Sigmoid colon (tissue), 6 donors: ENCODE measurements at regions not wholly inside any gene's neighbourhood (a gene's known extent, or its start where the extent isn't known, plus 50 kb on each side); places are given as distances from the start of the nearest gene placed in this dataset.

Experiments
- DNase-seq: peaks from one replicate; pipeline ENCODE4 v3.0.0-alpha.2; 2019
- H3K27ac ChIP-seq, 4 donors: fragments of 200-600 bp; sonication (generic); one replicate each; pipeline ENCODE4 v1.5.1; 2016 to 2019; ENCODE audit warnings: mild to moderate bottlenecking in 1 of 4
- H3K27me3 ChIP-seq, 3 donors: fragments of 200-600 bp; sonication (generic); one replicate each; pipeline ENCODE4 v1.5.1; 2019; ENCODE audit warnings: mild to moderate bottlenecking in 1 of 3
- H3K36me3 ChIP-seq, 4 donors: fragments of 200-600 bp; sonication (generic); one replicate each; pipeline ENCODE4 v1.5.1; 2016 to 2019
- H3K4me1 ChIP-seq, 4 donors: fragments of 200-600 bp; sonication (generic); one replicate each; pipeline ENCODE4 v1.5.1; 2017 to 2019
- H3K4me3 ChIP-seq, 4 donors: fragments of 200-600 bp; sonication (generic); one replicate each; pipeline ENCODE4 v1.5.1; 2017 to 2019; ENCODE audit warnings: mild to moderate bottlenecking in 2 of 4, moderate library complexity in 1 of 4
- H3K9me3 ChIP-seq, 4 donors: fragments of 200-600 bp in 3 of 4; sonication (generic) in 3 of 4; one replicate each; pipeline versions ENCODE4 v1.5.1 to v1.6.1; 2013 to 2019
- EP300 ChIP-seq, 4 donors: sonication (generic); formaldehyde crosslinking; IDR thresholded peaks; one replicate each; pipeline ENCODE4 v1.6.1; 2017; ENCODE audit warnings: antibody characterized with exemption in 4 of 4
- POLR2A ChIP-seq, 2 donors: fragments of 450-650 bp; IDR thresholded peaks; one replicate each; pipeline ENCODE4 v1.6.1; 2016; ENCODE audit warnings: antibody characterized with exemption in 2 of 2, mild to moderate bottlenecking in 2 of 2, moderate library complexity in 2 of 2
- POLR2AphosphoS5 ChIP-seq, 4 donors: sonication (generic); formaldehyde crosslinking; IDR thresholded peaks; one replicate each; pipeline ENCODE4 v1.6.1; 2017; ENCODE audit warnings: antibody characterized with exemption in 4 of 4
- WGBS, 2 donors: extraction: QIAGEN DNeasy Blood & Tissue Kit; methylation state at CpG; one replicate each; pipeline ENCODE4 v1.1.7; 2013; 5-methylcytosine and 5-hydroxymethylcytosine counted together
- intact Hi-C: fragments of 100-400 bp; cut with DNase I; formaldehyde crosslinking; loops from one replicate; pipeline ENCODE4 v1.15.1; 2023
- TF ChIP-seq, protein P1 (sequence below), 4 experiments: fragments of 450-650 bp in 3 of 4; fragments of 200-600 bp in 1 of 4; IDR thresholded peaks; one replicate each; pipeline ENCODE4 v1.5.1; 2016 to 2019; ENCODE audit warnings: antibody characterized with exemption in 4 of 4, mild to moderate bottlenecking in 3 of 4, moderate library complexity in 2 of 4
- donor health status: healthy with polysubstance abuse.
- donor health status: healthy.

GRCh38 chr5:167638816-167639215 is 652.6 kb upstream of the WWC1 start:
- no peak for DNase-seq
- intact Hi-C loops: no loop called here
- H3K4me3 ChIP-seq: no peak overlapping the region
- TF ChIP-seq POLR2AphosphoS5 (IDR thresholded peaks at IDR 0.05) (no peak), POLR2A (IDR thresholded peaks at IDR 0.05) (no peak), EP300 (IDR thresholded peaks at IDR 0.05) (no peak)
- TF ChIP-seq, protein P1, sequence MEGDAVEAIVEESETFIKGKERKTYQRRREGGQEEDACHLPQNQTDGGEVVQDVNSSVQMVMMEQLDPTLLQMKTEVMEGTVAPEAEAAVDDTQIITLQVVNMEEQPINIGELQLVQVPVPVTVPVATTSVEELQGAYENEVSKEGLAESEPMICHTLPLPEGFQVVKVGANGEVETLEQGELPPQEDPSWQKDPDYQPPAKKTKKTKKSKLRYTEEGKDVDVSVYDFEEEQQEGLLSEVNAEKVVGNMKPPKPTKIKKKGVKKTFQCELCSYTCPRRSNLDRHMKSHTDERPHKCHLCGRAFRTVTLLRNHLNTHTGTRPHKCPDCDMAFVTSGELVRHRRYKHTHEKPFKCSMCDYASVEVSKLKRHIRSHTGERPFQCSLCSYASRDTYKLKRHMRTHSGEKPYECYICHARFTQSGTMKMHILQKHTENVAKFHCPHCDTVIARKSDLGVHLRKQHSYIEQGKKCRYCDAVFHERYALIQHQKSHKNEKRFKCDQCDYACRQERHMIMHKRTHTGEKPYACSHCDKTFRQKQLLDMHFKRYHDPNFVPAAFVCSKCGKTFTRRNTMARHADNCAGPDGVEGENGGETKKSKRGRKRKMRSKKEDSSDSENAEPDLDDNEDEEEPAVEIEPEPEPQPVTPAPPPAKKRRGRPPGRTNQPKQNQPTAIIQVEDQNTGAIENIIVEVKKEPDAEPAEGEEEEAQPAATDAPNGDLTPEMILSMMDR (IDR thresholded peaks at IDR 0.05): no peak
- H3K27me3 ChIP-seq: no peaks in the 10 kb centered on the region
- no peaks in the 10 kb centered on the region for H3K4me1 ChIP-seq
- WGBS, 2 donors: 83 to 91% methylated on average over 2 of the region's 2 CpGs
- H3K36me3 ChIP-seq: no peaks in the 10 kb centered on the region
- H3K27ac ChIP-seq: no peak overlapping the region
- no peaks in the 10 kb centered on the region for H3K9me3 ChIP-seq

DNA sequence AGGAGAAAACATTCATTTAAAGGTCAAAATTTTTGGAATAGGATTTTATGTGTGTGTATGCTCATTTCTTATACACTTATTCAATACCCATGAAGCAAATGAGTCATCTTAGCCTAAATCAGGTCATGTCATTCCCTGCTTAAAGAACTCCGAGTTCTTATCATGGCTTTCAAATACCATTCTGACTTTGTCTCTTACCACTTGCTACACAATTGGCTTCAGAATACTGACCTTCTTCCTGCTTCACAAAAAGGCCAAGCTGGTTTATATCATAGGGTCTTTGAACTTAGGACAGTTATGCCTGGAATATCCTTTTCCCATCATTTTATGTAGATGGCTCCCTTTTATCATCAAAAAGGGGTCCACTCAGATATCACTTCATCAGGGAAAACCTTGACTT is 652.2 kb upstream of the WWC1 start:
- 32 to 45% methylated on average over 1 of the region's 1 CpG for WGBS, 2 donors
- no peaks in the 10 kb centered on the region for H3K36me3 ChIP-seq
- no peak overlapping the region for H3K27ac ChIP-seq
- no peaks in the 10 kb centered on the region for H3K4me1 ChIP-seq
- TF ChIP-seq EP300 (IDR thresholded peaks at IDR 0.05) (no peak), POLR2A (IDR thresholded peaks at IDR 0.05) (no peak), POLR2AphosphoS5 (IDR thresholded peaks at IDR 0.05) (no peak)
- TF ChIP-seq, protein P1 (IDR thresholded peaks at IDR 0.05): no peak
- H3K4me3 ChIP-seq: no peak overlapping the region
- no peaks in the 10 kb centered on the region for H3K27me3 ChIP-seq
- no peaks in the 10 kb centered on the region for H3K9me3 ChIP-seq
- DNase-seq: no peak
- intact Hi-C loops: no loop called here

DNA sequence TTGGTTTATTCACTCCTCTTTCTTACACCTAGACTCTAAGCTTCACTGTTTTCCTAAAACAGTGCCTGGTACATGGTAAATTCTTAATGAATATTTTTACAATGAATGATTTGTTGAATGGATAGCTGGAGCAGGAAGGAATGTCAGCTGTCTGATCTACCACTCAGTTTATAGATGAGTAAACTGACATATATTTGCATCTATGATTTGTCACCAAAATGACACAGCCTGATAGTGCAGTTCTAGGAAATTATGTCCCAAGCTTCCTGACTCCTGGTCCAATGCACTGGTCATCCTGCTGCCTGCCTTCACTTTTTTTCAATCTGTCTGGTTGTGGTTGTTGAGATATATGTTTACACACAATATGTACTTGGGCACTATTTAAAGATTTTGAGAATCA is 651.7 kb upstream of the WWC1 start:
- no peaks in the 10 kb centered on the region for H3K36me3 ChIP-seq
- no peak for DNase-seq
- H3K27me3 ChIP-seq: no peaks in the 10 kb centered on the region
- H3K4me3 ChIP-seq: no peak overlapping the region
- no peak overlapping the region for H3K27ac ChIP-seq
- intact Hi-C loops: no loop called here
- no peak for TF ChIP-seq POLR2AphosphoS5 (IDR thresholded peaks at IDR 0.05)
- TF ChIP-seq EP300 (IDR thresholded peaks at IDR 0.05): no peak
- TF ChIP-seq POLR2A (IDR thresholded peaks at IDR 0.05): no peak
- TF ChIP-seq, protein P1 (IDR thresholded peaks at IDR 0.05): no peak
- H3K9me3 ChIP-seq: no peaks in the 10 kb centered on the region
- H3K4me1 ChIP-seq: no peaks in the 10 kb centered on the region

- Histone ChIP-seq H3K27ac (no peak overlapping the region), H3K4me3 (no peak overlapping the region), H3K36me3 (no peaks in the 10 kb centered on the region), H3K4me1 (no peaks in the 10 kb centered on the region), H3K27me3 (no peaks in the 10 kb centered on the region), H3K9me3 (no peaks in the 10 kb centered on the region)
- intact Hi-C loops: no loop called here
- whole genome bisulfite sequencing, 2 donors: 86 to 93% methylated on average over 1 of the region's 1 CpG
- no peak for DNase-seq
- TF ChIP-seq, protein P1 (IDR thresholded peaks at IDR 0.05): no peak
- TF ChIP-seq POLR2AphosphoS5 (IDR thresholded peaks at IDR 0.05) (no peak), EP300 (IDR thresholded peaks at IDR 0.05) (no peak), POLR2A (IDR thresholded peaks at IDR 0.05) (no peak)
Observed at GRCh38 chr5:167642181-167642580, 649.3 kb upstream of the WWC1 start.

GRCh38 chr5:167642779-167643517 is 648.5 kb upstream of the WWC1 start:
- 57 to 64% methylated on average over 9 of the region's 9 CpGs for WGBS, 2 donors
- H3K36me3 ChIP-seq: no peaks in the 10 kb centered on the region
- intact Hi-C loops: no loop called here
- no peaks in the 10 kb centered on the region for H3K27me3 ChIP-seq
- H3K27ac ChIP-seq: no peak overlapping the region
- no peak for DNase-seq
- H3K4me3 ChIP-seq: no peak overlapping the region
- no peak for TF ChIP-seq EP300 (IDR thresholded peaks at IDR 0.05)
- no peak for TF ChIP-seq POLR2AphosphoS5 (IDR thresholded peaks at IDR 0.05)
- no peak for TF ChIP-seq POLR2A (IDR thresholded peaks at IDR 0.05)
- TF ChIP-seq, protein P1 (IDR thresholded peaks at IDR 0.05): no peak
- no peaks in the 10 kb centered on the region for H3K9me3 ChIP-seq
- H3K4me1 ChIP-seq: no peaks in the 10 kb centered on the region
